ENCODE measurements at regions not wholly inside any gene's neighbourhood (a gene's known extent, or its start where the extent isn't known, plus 50 kb on each side); places are given as distances from the start of the nearest gene placed in this dataset.

DNA sequence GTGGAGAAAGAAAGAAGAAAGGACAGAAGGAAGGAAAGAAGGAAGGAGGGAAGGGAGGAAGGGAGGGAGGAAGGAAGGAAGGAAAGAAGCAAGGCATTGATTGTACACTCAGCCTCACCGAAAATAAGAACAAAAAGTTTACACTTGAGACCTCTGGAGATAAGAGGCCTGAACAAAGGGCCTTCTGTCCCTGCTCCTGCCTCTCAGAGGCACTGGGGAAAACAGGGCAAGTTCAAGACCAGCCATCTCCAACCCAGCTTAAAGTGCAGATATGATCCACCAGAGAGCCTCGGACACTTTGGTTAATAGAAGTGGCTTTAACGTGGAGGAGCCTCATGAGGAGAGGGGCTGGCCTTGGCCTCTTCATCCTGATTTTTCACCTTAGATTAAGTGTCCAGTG is 582.9 kb upstream of the PPP2R3A start:
- TF ChIP-seq, protein P1, sequence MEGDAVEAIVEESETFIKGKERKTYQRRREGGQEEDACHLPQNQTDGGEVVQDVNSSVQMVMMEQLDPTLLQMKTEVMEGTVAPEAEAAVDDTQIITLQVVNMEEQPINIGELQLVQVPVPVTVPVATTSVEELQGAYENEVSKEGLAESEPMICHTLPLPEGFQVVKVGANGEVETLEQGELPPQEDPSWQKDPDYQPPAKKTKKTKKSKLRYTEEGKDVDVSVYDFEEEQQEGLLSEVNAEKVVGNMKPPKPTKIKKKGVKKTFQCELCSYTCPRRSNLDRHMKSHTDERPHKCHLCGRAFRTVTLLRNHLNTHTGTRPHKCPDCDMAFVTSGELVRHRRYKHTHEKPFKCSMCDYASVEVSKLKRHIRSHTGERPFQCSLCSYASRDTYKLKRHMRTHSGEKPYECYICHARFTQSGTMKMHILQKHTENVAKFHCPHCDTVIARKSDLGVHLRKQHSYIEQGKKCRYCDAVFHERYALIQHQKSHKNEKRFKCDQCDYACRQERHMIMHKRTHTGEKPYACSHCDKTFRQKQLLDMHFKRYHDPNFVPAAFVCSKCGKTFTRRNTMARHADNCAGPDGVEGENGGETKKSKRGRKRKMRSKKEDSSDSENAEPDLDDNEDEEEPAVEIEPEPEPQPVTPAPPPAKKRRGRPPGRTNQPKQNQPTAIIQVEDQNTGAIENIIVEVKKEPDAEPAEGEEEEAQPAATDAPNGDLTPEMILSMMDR (IDR thresholded peaks at IDR 0.05) = no peak
- Histone ChIP-seq H3K4me2 (ENCODE audit: low read length) (no peak overlapping the region), H2AFZ (no peak overlapping the region)

DNA sequence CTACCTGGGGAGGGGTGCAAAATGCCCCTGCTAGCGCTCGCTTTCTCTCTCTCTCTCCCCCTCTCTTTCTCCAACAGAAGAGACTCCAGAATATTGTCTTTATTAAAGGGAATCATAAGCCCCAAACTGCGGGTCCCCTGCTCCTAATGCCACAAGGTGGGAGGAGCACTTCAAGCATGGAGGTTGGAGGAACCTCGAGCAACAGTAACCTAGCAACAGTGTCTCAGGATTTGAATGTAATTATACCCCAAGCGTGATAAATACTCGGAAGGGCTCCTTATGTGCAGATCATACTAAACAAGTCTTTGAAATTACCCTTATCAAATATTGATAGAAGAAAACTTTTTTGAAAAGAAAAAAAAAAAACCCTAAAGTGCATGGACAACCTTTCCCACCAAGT is 582.2 kb upstream of the PPP2R3A start:
- Histone ChIP-seq H3K36me3 (ENCODE audit: control insufficient read depth, insufficient read depth, low read length) (no peaks in the 10 kb centered on the region), H3K9ac (no peak overlapping the region), H3K9me3 (ENCODE audit: control insufficient read depth, low read length) (no peaks in the 10 kb centered on the region), H3K27ac (no peak overlapping the region), H3K4me1 (no peaks in the 10 kb centered on the region), H3K79me2 (no peaks in the 10 kb centered on the region), H3K4me2 (ENCODE audit: low read length) (no peak overlapping the region), H2AFZ (no peak overlapping the region), H3K27me3 (ENCODE audit: control insufficient read depth, insufficient read depth, low read length) (no peaks in the 10 kb centered on the region), H3K4me3 (ENCODE audit: low read depth, low read length) (no peak overlapping the region)
- TF ChIP-seq, protein P1 (IDR thresholded peaks at IDR 0.05) = no peak

More for the DNA sequence above, 582.9 kb upstream of the PPP2R3A start:
- Histone ChIP-seq H3K27me3 (ENCODE audit: control insufficient read depth, insufficient read depth, low read length) (no peaks in the 10 kb centered on the region), H3K9ac (no peak overlapping the region), H3K27ac (no peak overlapping the region), H3K4me1 (no peaks in the 10 kb centered on the region), H3K4me3 (ENCODE audit: low read depth, low read length) (no peak overlapping the region), H3K9me3 (ENCODE audit: control insufficient read depth, low read length) (no peaks in the 10 kb centered on the region), H3K79me2 (no peaks in the 10 kb centered on the region), H3K36me3 (ENCODE audit: control insufficient read depth, insufficient read depth, low read length) (no peaks in the 10 kb centered on the region)

DNA sequence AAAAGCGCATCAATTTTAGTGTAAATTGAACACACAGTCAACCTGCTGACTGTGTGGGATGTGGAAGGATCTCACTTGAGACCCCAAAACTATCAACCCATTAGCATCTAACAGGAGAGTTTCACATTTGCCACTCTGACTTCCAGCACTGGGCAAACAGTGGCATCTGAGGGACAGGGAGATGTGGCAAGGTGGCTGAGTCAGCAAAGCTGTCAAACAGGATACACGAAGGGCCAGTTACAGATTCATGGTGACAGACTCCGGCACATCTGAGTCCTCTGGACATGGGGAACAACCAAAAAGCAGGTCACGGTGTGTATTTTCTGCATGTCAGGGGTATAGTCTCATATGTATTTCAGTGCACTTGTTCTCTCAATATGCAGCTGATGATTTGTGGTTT is 573.4 kb upstream of the PPP2R3A start:
- no peak overlapping the region for H3K4me3 ChIP-seq (ENCODE audit: low read depth, low read length)
- no peaks in the 10 kb centered on the region for H3K79me2 ChIP-seq
- no peaks in the 10 kb centered on the region for H3K27me3 ChIP-seq (ENCODE audit: control insufficient read depth, insufficient read depth, low read length)
- H3K9ac ChIP-seq = no peak overlapping the region
- H3K4me1 ChIP-seq = no peaks in the 10 kb centered on the region
- TF ChIP-seq, protein P1 (IDR thresholded peaks at IDR 0.05) = no peak
- no peak overlapping the region for H3K27ac ChIP-seq
- no peaks in the 10 kb centered on the region for H3K9me3 ChIP-seq (ENCODE audit: control insufficient read depth, low read length)
- no peaks in the 10 kb centered on the region for H3K36me3 ChIP-seq (ENCODE audit: control insufficient read depth, insufficient read depth, low read length)
- no peak overlapping the region for H2AFZ ChIP-seq
- H3K4me2 ChIP-seq (ENCODE audit: low read length) = no peak overlapping the region

DNA sequence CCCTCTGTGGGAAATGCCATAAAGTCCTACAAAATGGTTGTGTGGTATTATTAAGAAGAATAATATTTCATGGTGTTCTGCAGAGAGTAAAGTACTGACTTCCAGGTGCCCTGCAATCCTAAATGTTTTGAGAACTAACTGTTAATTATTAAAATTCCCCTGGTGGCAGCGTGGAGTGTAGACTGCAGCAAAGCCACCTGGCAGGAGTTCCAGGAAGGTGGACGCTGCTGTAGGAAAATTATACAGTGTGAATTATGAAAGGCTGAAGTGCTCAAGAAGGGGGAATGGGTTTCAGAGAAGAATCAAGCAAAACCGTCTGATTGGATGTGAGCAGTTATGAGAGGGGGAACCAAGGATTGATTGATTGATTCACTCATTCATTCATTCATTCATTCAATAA is 572.4 kb upstream of the PPP2R3A start:
- Histone ChIP-seq H3K27ac (no peak overlapping the region), H3K4me3 (ENCODE audit: low read depth, low read length) (no peak overlapping the region), H3K36me3 (ENCODE audit: control insufficient read depth, insufficient read depth, low read length) (no peaks in the 10 kb centered on the region), H3K9ac (no peak overlapping the region), H3K79me2 (no peaks in the 10 kb centered on the region), H3K4me1 (no peaks in the 10 kb centered on the region), H3K27me3 (ENCODE audit: control insufficient read depth, insufficient read depth, low read length) (no peaks in the 10 kb centered on the region), H3K4me2 (ENCODE audit: low read length) (no peak overlapping the region), H3K9me3 (ENCODE audit: control insufficient read depth, low read length) (no peaks in the 10 kb centered on the region), H2AFZ (no peak overlapping the region)
- TF ChIP-seq, protein P1 (IDR thresholded peaks at IDR 0.05) = no peak

DNA sequence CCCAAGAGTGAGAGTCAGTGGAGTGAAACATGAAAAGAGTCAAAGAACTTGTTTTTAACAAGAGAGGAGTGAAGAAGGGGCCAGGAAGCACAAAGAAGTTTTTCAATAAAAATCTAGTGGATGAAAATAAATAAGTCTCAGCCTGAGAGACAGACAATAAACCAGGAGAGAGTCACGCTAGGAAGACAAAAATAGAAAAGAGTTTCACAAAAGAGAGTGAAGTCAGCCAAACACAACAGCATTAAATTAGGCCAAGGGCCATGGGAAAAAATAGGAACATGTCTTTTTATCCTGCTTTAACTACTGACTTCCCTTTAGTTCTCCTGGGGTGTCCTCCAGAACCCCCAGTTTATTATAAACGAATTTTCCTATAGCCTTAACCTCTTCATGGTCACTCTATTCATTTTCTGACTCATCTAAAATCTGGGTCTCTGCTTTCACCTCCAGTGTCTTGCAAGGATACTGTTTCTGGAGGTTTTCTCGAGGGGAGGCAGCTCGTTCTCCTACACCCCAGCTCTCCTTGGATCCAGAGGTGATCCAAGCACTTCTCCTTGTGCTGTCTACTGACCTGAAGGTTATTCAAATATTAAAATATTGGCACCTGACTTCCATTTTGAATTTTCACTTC is 571.5 kb upstream of the PPP2R3A start:
- no peak overlapping the region for H3K9ac ChIP-seq
- no peaks in the 10 kb centered on the region for H3K9me3 ChIP-seq (ENCODE audit: control insufficient read depth, low read length)
- no peak overlapping the region for H3K27ac ChIP-seq
- H3K4me1 ChIP-seq = no peaks in the 10 kb centered on the region
- H3K4me3 ChIP-seq (ENCODE audit: low read depth, low read length) = no peak overlapping the region
- H3K27me3 ChIP-seq (ENCODE audit: control insufficient read depth, insufficient read depth, low read length) = no peaks in the 10 kb centered on the region
- no peaks in the 10 kb centered on the region for H3K79me2 ChIP-seq
- no peak overlapping the region for H3K4me2 ChIP-seq (ENCODE audit: low read length)
- H2AFZ ChIP-seq = no peak overlapping the region
- TF ChIP-seq, protein P1 (IDR thresholded peaks at IDR 0.05) = no peak
- H3K36me3 ChIP-seq (ENCODE audit: control insufficient read depth, insufficient read depth, low read length) = no peaks in the 10 kb centered on the region

All from parathyroid adenoma (tissue), 2 donors.